Erythroblast (primary cell): ENCODE measurements at regions not wholly inside any gene's neighbourhood (a gene's known extent, or its start where the extent isn't known, plus 50 kb on each side); places are given as distances from the start of the nearest gene placed in this dataset.

Experiments
- GATA1 ChIP-seq: IDR thresholded peaks from 2 replicates; pipeline ENCODE4 v1.6.1; 2011; ENCODE audit warnings: low read depth, mild to moderate bottlenecking, control low read depth, low read length, moderate library complexity
- POLR2A ChIP-seq: IDR thresholded peaks from 2 replicates; pipeline ENCODE4 v1.6.1; 2011; ENCODE audit warnings: mild to moderate bottlenecking, low read length

GRCh38 chr2:220034426-220035130 is 407.1 kb downstream of the SLC4A3 start:
- TF ChIP-seq POLR2A, result no peak
- TF ChIP-seq GATA1, result no peak
